Neural progenitor cell (in vitro differentiated cells): ENCODE measurements at regions not wholly inside any gene's neighbourhood (a gene's known extent, or its start where the extent isn't known, plus 50 kb on each side); places are given as distances from the start of the nearest gene placed in this dataset.

ENCODE experiments used
- EZH2 ChIP-seq: fragments of 200-600 bp; sonication (generic); IDR thresholded peaks from 2 replicates; pipeline ENCODE4 v1.6.1; 2017; ENCODE audit warnings: antibody characterized with exemption, mild to moderate bottlenecking, moderate library complexity
- TF ChIP-seq, protein P1 (sequence below): fragments of 200-600 bp; sonication (generic); IDR thresholded peaks from 2 replicates; pipeline ENCODE4 v1.5.1; 2017; ENCODE audit warnings: antibody characterized with exemption, mild to moderate bottlenecking

GRCh38 chr9:81758123-81758797, 68.9 kb upstream of the TLE1 start:
- TF ChIP-seq, protein P1, sequence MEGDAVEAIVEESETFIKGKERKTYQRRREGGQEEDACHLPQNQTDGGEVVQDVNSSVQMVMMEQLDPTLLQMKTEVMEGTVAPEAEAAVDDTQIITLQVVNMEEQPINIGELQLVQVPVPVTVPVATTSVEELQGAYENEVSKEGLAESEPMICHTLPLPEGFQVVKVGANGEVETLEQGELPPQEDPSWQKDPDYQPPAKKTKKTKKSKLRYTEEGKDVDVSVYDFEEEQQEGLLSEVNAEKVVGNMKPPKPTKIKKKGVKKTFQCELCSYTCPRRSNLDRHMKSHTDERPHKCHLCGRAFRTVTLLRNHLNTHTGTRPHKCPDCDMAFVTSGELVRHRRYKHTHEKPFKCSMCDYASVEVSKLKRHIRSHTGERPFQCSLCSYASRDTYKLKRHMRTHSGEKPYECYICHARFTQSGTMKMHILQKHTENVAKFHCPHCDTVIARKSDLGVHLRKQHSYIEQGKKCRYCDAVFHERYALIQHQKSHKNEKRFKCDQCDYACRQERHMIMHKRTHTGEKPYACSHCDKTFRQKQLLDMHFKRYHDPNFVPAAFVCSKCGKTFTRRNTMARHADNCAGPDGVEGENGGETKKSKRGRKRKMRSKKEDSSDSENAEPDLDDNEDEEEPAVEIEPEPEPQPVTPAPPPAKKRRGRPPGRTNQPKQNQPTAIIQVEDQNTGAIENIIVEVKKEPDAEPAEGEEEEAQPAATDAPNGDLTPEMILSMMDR, result no peak
- TF ChIP-seq EZH2, result no peak
